Body of pancreas (tissue), 4 donors: ENCODE measurements at regions not wholly inside any gene's neighbourhood (a gene's known extent, or its start where the extent isn't known, plus 50 kb on each side); places are given as distances from the start of the nearest gene placed in this dataset.

Experiments used
- ATAC-seq: fragments of 150-250 bp; one replicate; pipeline ENCODE4 v1.9.1; 2016
- DNase-seq, 4 donors: peaks; one replicate each; pipeline ENCODE4 v3.0.0-alpha.2; 2019
- H3K27ac ChIP-seq, 4 donors: fragments of 200-600 bp; sonication (generic); 1 replicate in 3 of 4; 2 replicates in 1 of 4; pipeline versions ENCODE4 v1.5.1 to v1.6.1; 2016 to 2019; ENCODE audit warnings: mild to moderate bottlenecking in 1 of 4, mixed read lengths in 1 of 4, moderate library complexity in 1 of 4
- H3K27me3 ChIP-seq, 2 donors: fragments of 200-600 bp; sonication (generic); one replicate each; pipeline ENCODE4 v1.6.0; 2016; ENCODE audit warnings: mild to moderate bottlenecking in 1 of 2
- H3K36me3 ChIP-seq, 2 donors: fragments of 200-600 bp; sonication (generic); replicated peaks in 1 of 2; 2 replicates each; pipeline ENCODE4 v1.5.1; 2016; ENCODE audit warnings: low read depth in 2 of 2; ENCODE audit not compliant: insufficient read depth in 1 of 2
- H3K4me1 ChIP-seq: fragments of 200-600 bp; sonication (generic); one replicate; pipeline ENCODE4 v1.6.0; 2016
- H3K4me3 ChIP-seq, 2 donors: fragments of 200-600 bp; sonication (generic); 1 replicate in 1 of 2; 2 replicates in 1 of 2; pipeline ENCODE4 v1.5.1; 2016 to 2019
- H3K9me3 ChIP-seq, 3 donors: fragments of 200-600 bp; sonication (generic); 1 replicate in 2 of 3; 2 replicates in 1 of 3; pipeline ENCODE4 v1.5.1; 2016
- POLR2A ChIP-seq, 3 donors: fragments of 450-650 bp; IDR thresholded peaks; one replicate each; pipeline ENCODE4 v1.6.1; 2016; ENCODE audit warnings: antibody characterized with exemption in 3 of 3, mild to moderate bottlenecking in 2 of 3
- WGBS, 2 donors: methylation state at CpG; one replicate each; pipeline ENCODE4 v1.1.5; 2017; 5-methylcytosine and 5-hydroxymethylcytosine counted together
- intact Hi-C: fragments of 100-400 bp; cut with DNase I; formaldehyde crosslinking; loops from one replicate; pipeline ENCODE4 v1.15.1; 2023
- TF ChIP-seq, protein P1 (sequence below), 7 experiments: fragments of 450-650 bp in 4 of 7; fragments of 200-600 bp in 3 of 7; sonication (generic) in 3 of 7; IDR thresholded peaks; one replicate each; pipeline ENCODE4 v1.5.1; 2016 to 2019; ENCODE audit warnings: antibody characterized with exemption in 7 of 7

GRCh38 chr14:51573607-51574006, 78.1 kb upstream of the FRMD6 start:
- Histone ChIP-seq H3K27me3 (no peaks in the 10 kb centered on the region), H3K27ac (no peak overlapping the region), H3K4me1 (no peaks in the 10 kb centered on the region), H3K9me3 (no peaks in the 10 kb centered on the region), H3K4me3 (no peak overlapping the region), H3K36me3 (no peaks in the 10 kb centered on the region)
- TF ChIP-seq, protein P1, sequence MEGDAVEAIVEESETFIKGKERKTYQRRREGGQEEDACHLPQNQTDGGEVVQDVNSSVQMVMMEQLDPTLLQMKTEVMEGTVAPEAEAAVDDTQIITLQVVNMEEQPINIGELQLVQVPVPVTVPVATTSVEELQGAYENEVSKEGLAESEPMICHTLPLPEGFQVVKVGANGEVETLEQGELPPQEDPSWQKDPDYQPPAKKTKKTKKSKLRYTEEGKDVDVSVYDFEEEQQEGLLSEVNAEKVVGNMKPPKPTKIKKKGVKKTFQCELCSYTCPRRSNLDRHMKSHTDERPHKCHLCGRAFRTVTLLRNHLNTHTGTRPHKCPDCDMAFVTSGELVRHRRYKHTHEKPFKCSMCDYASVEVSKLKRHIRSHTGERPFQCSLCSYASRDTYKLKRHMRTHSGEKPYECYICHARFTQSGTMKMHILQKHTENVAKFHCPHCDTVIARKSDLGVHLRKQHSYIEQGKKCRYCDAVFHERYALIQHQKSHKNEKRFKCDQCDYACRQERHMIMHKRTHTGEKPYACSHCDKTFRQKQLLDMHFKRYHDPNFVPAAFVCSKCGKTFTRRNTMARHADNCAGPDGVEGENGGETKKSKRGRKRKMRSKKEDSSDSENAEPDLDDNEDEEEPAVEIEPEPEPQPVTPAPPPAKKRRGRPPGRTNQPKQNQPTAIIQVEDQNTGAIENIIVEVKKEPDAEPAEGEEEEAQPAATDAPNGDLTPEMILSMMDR (IDR thresholded peaks at IDR 0.05) = no peak
- TF ChIP-seq POLR2A (IDR thresholded peaks at IDR 0.05) = no peak
- WGBS, 2 donors = 65 to 71% methylated on average over 6 of the region's 6 CpGs
- no peak for ATAC-seq
- intact Hi-C loops = no loop called here
- DNase-seq = no peak

- DNase-seq (no peak), ATAC-seq (no peak)
- intact Hi-C loops = no loop called here
- H3K4me3 ChIP-seq = no peak overlapping the region
- no peak overlapping the region for H3K27ac ChIP-seq
- no peaks in the 10 kb centered on the region for H3K36me3 ChIP-seq
- no peaks in the 10 kb centered on the region for H3K4me1 ChIP-seq
- TF ChIP-seq POLR2A (IDR thresholded peaks at IDR 0.05) = no peak
- TF ChIP-seq, protein P1 (IDR thresholded peaks at IDR 0.05) = no peak
- no peaks in the 10 kb centered on the region for H3K9me3 ChIP-seq
- no peaks in the 10 kb centered on the region for H3K27me3 ChIP-seq
Observed at GRCh38 chr14:51574009-51574408, 77.7 kb upstream of the FRMD6 start.

DNA sequence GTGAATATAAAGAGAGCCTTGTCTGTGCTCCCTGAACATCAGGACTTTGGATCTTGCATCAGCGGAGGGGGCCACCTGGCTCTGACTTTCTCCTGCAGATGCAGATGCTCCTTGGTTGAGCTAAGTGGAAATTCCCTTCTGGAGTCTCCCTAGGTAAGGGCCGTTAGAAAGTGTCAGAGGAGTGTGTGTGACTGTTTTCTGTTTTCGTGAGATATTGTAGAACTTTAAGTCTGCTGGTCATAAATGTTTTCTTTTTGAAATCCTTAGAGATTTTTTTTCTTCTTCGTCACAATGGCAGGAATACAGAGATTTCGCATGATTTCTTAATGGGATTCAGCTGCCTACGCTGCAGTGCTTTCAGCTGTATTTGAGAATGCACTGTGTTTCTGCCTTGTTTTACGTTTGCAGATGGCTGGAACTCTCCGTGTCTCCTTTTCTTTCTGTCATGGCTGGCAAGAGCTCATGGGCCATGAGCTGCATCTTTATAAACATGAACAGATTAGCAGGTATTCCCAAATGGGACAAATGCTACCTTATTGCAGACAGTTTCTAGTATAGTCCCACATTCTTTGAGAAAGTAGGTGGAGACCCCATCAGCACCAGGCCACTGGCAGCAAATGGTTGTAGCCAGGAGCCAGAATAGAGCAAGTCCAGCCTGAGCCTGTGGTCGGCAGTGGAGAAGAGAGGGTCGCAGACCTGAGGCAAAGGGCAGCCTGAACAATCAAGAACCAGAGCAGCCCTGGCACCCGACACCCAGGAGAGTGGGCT, 76.2 kb upstream of the FRMD6 start:
- DNase-seq = no peak
- Histone ChIP-seq H3K27ac (no peak overlapping the region), H3K9me3 (no peaks in the 10 kb centered on the region), H3K4me1 (no peaks in the 10 kb centered on the region), H3K4me3 (no peak overlapping the region), H3K36me3 (no peaks in the 10 kb centered on the region), H3K27me3 (no peaks in the 10 kb centered on the region)
- intact Hi-C loops = no loop called here
- WGBS, 2 donors = 67 to 70% methylated on average over 11 of the region's 11 CpGs
- TF ChIP-seq POLR2A (IDR thresholded peaks at IDR 0.05) = no peak
- no peak for ATAC-seq

- intact Hi-C loops = no loop called here
- no peak for ATAC-seq
- H3K36me3 ChIP-seq = no peaks in the 10 kb centered on the region
- no peaks in the 10 kb centered on the region for H3K9me3 ChIP-seq
- 68 to 70% methylated on average over 3 of the region's 3 CpGs for WGBS, 2 donors
- H3K4me1 ChIP-seq = no peaks in the 10 kb centered on the region
- no peak overlapping the region for H3K27ac ChIP-seq
- DNase-seq = no peak
- TF ChIP-seq POLR2A (IDR thresholded peaks at IDR 0.05) = no peak
- TF ChIP-seq, protein P1 (IDR thresholded peaks at IDR 0.05) = no peak
- H3K27me3 ChIP-seq = no peaks in the 10 kb centered on the region
- no peak overlapping the region for H3K4me3 ChIP-seq
Observed at GRCh38 chr14:51576117-51576430, 75.6 kb upstream of the FRMD6 start.

GRCh38 chr14:51576879-51577278, 74.8 kb upstream of the FRMD6 start:
- no peaks in the 10 kb centered on the region for H3K27me3 ChIP-seq
- no peak for ATAC-seq
- WGBS, 2 donors = 36 to 44% methylated on average over 1 of the region's 1 CpG
- intact Hi-C loops = no loop called here
- H3K27ac ChIP-seq = no peak overlapping the region
- no peaks in the 10 kb centered on the region for H3K36me3 ChIP-seq
- H3K9me3 ChIP-seq = no peaks in the 10 kb centered on the region
- H3K4me3 ChIP-seq = no peak overlapping the region
- no peak for DNase-seq
- TF ChIP-seq, protein P1 (IDR thresholded peaks at IDR 0.05) = no peak
- TF ChIP-seq POLR2A (IDR thresholded peaks at IDR 0.05) = no peak
- no peaks in the 10 kb centered on the region for H3K4me1 ChIP-seq
